OCI-LY7 (cell line): ENCODE measurements at regions not wholly inside any gene's neighbourhood (a gene's known extent, or its start where the extent isn't known, plus 50 kb on each side); places are given as distances from the start of the nearest gene placed in this dataset.

Source experiments
- EZH2phosphoT487 ChIP-seq: fragments of 200-600 bp; sonication (generic); IDR thresholded peaks from 2 replicates; pipeline ENCODE4 v1.6.1; 2018; ENCODE audit warnings: low read depth, borderline replicate concordance, mild to moderate bottlenecking, mixed run types, antibody characterized with exemption, low read length, moderate library complexity, mixed read lengths
- TF ChIP-seq, protein P1 (sequence below): fragments of 200-600 bp; sonication (generic); conservative IDR thresholded peaks from 2 replicates; pipeline ENCODE4 v1.5.1; 2014; ENCODE audit warnings: mild to moderate bottlenecking, antibody characterized with exemption, low read length, moderate library complexity, mixed read lengths

- TF ChIP-seq, protein P1, sequence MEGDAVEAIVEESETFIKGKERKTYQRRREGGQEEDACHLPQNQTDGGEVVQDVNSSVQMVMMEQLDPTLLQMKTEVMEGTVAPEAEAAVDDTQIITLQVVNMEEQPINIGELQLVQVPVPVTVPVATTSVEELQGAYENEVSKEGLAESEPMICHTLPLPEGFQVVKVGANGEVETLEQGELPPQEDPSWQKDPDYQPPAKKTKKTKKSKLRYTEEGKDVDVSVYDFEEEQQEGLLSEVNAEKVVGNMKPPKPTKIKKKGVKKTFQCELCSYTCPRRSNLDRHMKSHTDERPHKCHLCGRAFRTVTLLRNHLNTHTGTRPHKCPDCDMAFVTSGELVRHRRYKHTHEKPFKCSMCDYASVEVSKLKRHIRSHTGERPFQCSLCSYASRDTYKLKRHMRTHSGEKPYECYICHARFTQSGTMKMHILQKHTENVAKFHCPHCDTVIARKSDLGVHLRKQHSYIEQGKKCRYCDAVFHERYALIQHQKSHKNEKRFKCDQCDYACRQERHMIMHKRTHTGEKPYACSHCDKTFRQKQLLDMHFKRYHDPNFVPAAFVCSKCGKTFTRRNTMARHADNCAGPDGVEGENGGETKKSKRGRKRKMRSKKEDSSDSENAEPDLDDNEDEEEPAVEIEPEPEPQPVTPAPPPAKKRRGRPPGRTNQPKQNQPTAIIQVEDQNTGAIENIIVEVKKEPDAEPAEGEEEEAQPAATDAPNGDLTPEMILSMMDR = no peak
- no peak for TF ChIP-seq EZH2phosphoT487
These were observed 493.6 kb upstream of the SETBP1 start for GRCh38 chr18:44187090-44187489.
